Effector memory CD4-positive, alpha-beta T cell (primary cell): ENCODE measurements at regions not wholly inside any gene's neighbourhood (a gene's known extent, or its start where the extent isn't known, plus 50 kb on each side); places are given as distances from the start of the nearest gene placed in this dataset.

Experiments
- DNase-seq, 3 donors: peaks; one replicate each; pipeline ENCODE4 v3.0.0-alpha.2; 2020
- H3K27ac ChIP-seq: 2 replicates; pipeline ENCODE4 v1.7.0; 2013; ENCODE audit warnings: mild to moderate bottlenecking, low read length, moderate library complexity; ENCODE audit not compliant: insufficient read depth, poor library complexity, severe bottlenecking
- H3K27me3 ChIP-seq: replicated peaks from 2 replicates; pipeline ENCODE4 v1.7.0; 2013; ENCODE audit warnings: mild to moderate bottlenecking, low read length; ENCODE audit not compliant: insufficient read depth, control insufficient read depth, poor library complexity, severe bottlenecking
- H3K36me3 ChIP-seq: 2 replicates; pipeline ENCODE4 v1.7.0; 2013; ENCODE audit warnings: mild to moderate bottlenecking, low read length, moderate library complexity; ENCODE audit not compliant: control insufficient read depth, insufficient read depth
- H3K4me1 ChIP-seq: 2 replicates; pipeline ENCODE4 v1.7.0; 2013; ENCODE audit warnings: low read length, mild to moderate bottlenecking; ENCODE audit not compliant: control insufficient read depth, insufficient read depth, poor library complexity, severe bottlenecking
- H3K4me3 ChIP-seq: 2 replicates; pipeline ENCODE4 v1.7.0; 2013; ENCODE audit warnings: low read length, low read depth, mild to moderate bottlenecking; ENCODE audit not compliant: insufficient read depth, poor library complexity, severe bottlenecking
- H3K9me3 ChIP-seq: 2 replicates; pipeline ENCODE4 v1.7.0; 2013; ENCODE audit warnings: mild to moderate bottlenecking, low read length, moderate library complexity; ENCODE audit not compliant: control insufficient read depth

- DNase-seq = no peak
Measured at GRCh38 chr6:26215585-26216358, 128.5 kb downstream of the HFE start.

GRCh38 chr6:26216359-26216885, 129.2 kb downstream of the HFE start:
- H3K4me3 ChIP-seq = peak overlapping the region; percentile 63
- no peaks in the 10 kb centered on the region for H3K9me3 ChIP-seq
- DNase-seq = peak; percentile 52 to 66 (median 64)
- no peaks in the 10 kb centered on the region for H3K36me3 ChIP-seq
- H3K4me1 ChIP-seq = peaks cover 4% of the 10 kb centered on the region
- peak overlapping the region; percentile 80 for H3K27ac ChIP-seq
- H3K27me3 ChIP-seq = no peaks in the 10 kb centered on the region

More at GRCh38 chr6:26215585-26216358, 128.5 kb downstream of the HFE start:
- H3K27me3 ChIP-seq = no peaks in the 10 kb centered on the region
- H3K27ac ChIP-seq = peak overlapping the region; percentile 80
- no peaks in the 10 kb centered on the region for H3K36me3 ChIP-seq
- H3K4me1 ChIP-seq = peaks cover 4% of the 10 kb centered on the region
- H3K4me3 ChIP-seq = peak overlapping the region; percentile 41
- H3K9me3 ChIP-seq = no peaks in the 10 kb centered on the region

- Histone ChIP-seq H3K9me3 (no peaks in the 10 kb centered on the region), H3K4me3 (peak overlapping the region; percentile 63), H3K27ac (peak overlapping the region; percentile 80), H3K36me3 (no peaks in the 10 kb centered on the region), H3K27me3 (no peaks in the 10 kb centered on the region), H3K4me1 (peaks cover 4% of the 10 kb centered on the region)
- DNase-seq = peak; percentile 66 to 73 (median 66)
Measured at GRCh38 chr6:26216886-26217713, 129.9 kb downstream of the HFE start.

GRCh38 chr6:26217714-26218075, 130.5 kb downstream of the HFE start:
- no peaks in the 10 kb centered on the region for H3K9me3 ChIP-seq
- peak overlapping the region; percentile 80 for H3K27ac ChIP-seq
- no peaks in the 10 kb centered on the region for H3K27me3 ChIP-seq
- H3K36me3 ChIP-seq = no peaks in the 10 kb centered on the region
- peak overlapping the region; percentile 63 for H3K4me3 ChIP-seq
- DNase-seq = no peak
- peaks cover 4% of the 10 kb centered on the region for H3K4me1 ChIP-seq

- DNase-seq = no peak
- H3K9me3 ChIP-seq = no peaks in the 10 kb centered on the region
- H3K4me3 ChIP-seq = no peak overlapping the region
- no peaks in the 10 kb centered on the region for H3K27me3 ChIP-seq
- no peak overlapping the region for H3K27ac ChIP-seq
- H3K36me3 ChIP-seq = no peaks in the 10 kb centered on the region
- H3K4me1 ChIP-seq = peaks cover 4% of the 10 kb centered on the region
Measured at GRCh38 chr6:26218824-26219223, 131.6 kb downstream of the HFE start.

- DNase-seq = no peak
- Histone ChIP-seq H3K36me3 (no peaks in the 10 kb centered on the region), H3K4me1 (peaks cover 4% of the 10 kb centered on the region), H3K27me3 (no peaks in the 10 kb centered on the region), H3K4me3 (no peak overlapping the region), H3K27ac (no peak overlapping the region), H3K9me3 (peaks cover under 1% of the 10 kb centered on the region)
Measured at GRCh38 chr6:26220145-26220970, 133.1 kb downstream of the HFE start.

GRCh38 chr6:26221186-26221585, 134.0 kb downstream of the HFE start:
- Histone ChIP-seq H3K27me3 (no peaks in the 10 kb centered on the region), H3K36me3 (no peaks in the 10 kb centered on the region)

GRCh38 chr6:26222571-26222970, 135.3 kb downstream of the HFE start:
- Histone ChIP-seq H3K9me3 (peaks cover 5% of the 10 kb centered on the region), H3K36me3 (no peaks in the 10 kb centered on the region), H3K27ac (peak overlapping the region; percentile 67), H3K4me1 (no peaks in the 10 kb centered on the region), H3K4me3 (no peak overlapping the region), H3K27me3 (no peaks in the 10 kb centered on the region)
- DNase-seq = no peak

More at GRCh38 chr6:26221186-26221585, 134.0 kb downstream of the HFE start:
- Histone ChIP-seq H3K4me3 (no peak overlapping the region), H3K9me3 (peaks cover 5% of the 10 kb centered on the region), H3K27ac (no peak overlapping the region), H3K4me1 (peaks cover 3% of the 10 kb centered on the region)
- no peak for DNase-seq

GRCh38 chr6:26223228-26223627, 136.0 kb downstream of the HFE start:
- no peak for DNase-seq
- no peaks in the 10 kb centered on the region for H3K27me3 ChIP-seq
- peaks cover 5% of the 10 kb centered on the region for H3K9me3 ChIP-seq
- no peaks in the 10 kb centered on the region for H3K4me1 ChIP-seq
- peak overlapping the region; percentile 77 for H3K4me3 ChIP-seq
- H3K36me3 ChIP-seq = no peaks in the 10 kb centered on the region
- peak overlapping the region; percentile 67 for H3K27ac ChIP-seq
